PFSK-1 (cell line): ENCODE measurements at regions not wholly inside any gene's neighbourhood (a gene's known extent, or its start where the extent isn't known, plus 50 kb on each side); places are given as distances from the start of the nearest gene placed in this dataset.

ENCODE experiments used
- POLR2AphosphoS5 ChIP-seq: IDR thresholded peaks from 2 replicates; pipeline ENCODE4 v1.6.1; 2012; ENCODE audit warnings: low read depth, mild to moderate bottlenecking, control low read depth, low read length, moderate library complexity
- TAF1 ChIP-seq: IDR thresholded peaks from 2 replicates; pipeline ENCODE4 v1.6.1; 2012; ENCODE audit warnings: low read length, control low read depth, borderline replicate concordance; ENCODE audit not compliant: insufficient read depth

DNA sequence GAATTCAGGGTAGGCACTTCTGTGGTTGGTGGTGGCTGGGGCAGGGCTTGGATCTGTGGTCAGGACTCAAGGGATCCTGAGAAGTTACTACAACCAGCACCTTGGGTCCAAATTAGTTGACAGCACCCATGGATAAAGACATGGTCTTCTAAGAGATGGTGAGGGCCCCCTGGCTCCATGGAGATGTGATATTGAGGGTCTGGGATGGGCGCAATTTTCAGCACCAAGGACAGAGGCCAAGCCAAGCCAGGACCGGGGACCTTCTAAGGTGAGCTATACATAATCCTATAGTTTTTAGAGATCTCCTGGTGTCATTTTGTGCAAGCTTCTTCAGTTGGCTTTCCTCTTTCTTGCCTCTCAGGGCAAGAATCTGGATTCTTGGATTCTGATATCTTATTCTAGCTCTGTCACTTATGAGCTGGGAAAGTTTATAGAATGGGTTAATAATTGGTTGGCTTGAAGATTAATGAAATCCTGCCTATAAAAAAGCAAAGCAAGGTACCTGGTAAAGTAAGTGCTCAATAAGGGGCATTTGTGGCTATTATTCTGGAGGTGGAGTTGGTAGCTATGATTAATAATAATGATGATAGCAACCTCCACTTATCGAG is 130.1 kb upstream of the LHX5 start:
- TF ChIP-seq POLR2AphosphoS5 = no peak
- no peak for TF ChIP-seq TAF1
